ENCODE measurements at regions not wholly inside any gene's neighbourhood (a gene's known extent, or its start where the extent isn't known, plus 50 kb on each side); places are given as distances from the start of the nearest gene placed in this dataset.
A peak's percentile ranks its signal among the peaks of the same experiment; 100 is the strongest.
"Not testable (repeated sequence)": the region's sequence is repeated elsewhere in the genome, so short reads cannot be mapped to it uniquely, and the experiment has no call there.

GRCh38 chr1:196366-196765 lies 255.1 kb downstream of the OR4F29 start:
- H3K4me3 ChIP-seq (replicated peaks; ENCODE audit: low read depth, low read length); H3K36me3 ChIP-seq (ENCODE audit: control insufficient read depth, insufficient read depth, low read length); H3K27me3 ChIP-seq (replicated peaks; ENCODE audit: control insufficient read depth, insufficient read depth, low read length); DNase-seq (ENCODE audit: extremely low read depth, insufficient read length): not testable (repeated sequence)

DNA sequence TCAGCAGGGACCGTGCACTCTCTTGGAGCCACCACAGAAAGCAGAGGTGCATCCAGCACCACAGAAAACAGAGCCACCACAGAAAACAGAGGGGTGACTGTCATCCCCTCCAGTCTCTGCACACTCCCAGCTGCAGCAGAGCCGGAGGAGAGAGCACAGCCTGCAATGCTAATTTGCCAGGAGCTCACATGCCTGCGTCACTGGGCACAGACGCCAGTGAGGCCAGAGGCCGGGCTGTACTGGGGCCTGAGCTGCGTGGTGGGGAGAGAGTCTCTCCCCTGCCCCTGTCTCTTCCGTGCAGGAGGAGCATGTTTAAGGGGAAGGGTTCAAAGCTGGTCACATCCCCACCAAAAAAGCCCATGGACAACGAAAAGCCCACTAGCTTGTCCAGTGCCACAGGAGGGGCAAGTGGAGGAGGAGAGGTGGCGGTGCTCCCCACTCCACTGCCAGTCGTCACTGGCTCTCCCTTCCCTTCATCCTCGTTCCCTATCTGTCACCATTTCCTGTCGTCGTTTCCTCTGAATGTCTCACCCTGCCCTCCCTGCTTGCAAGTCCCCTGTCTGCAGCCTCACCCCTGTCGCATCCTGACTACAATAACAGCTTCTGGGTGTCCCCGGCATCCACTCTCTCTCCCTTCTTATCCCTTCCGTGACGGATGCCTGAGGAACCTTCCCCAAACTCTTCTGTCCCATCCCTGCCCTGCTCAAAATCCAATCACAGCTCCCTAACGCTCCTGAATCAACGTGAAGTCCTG lies 260.0 kb downstream of the OR4F29 start:
- H3K36me3 ChIP-seq (ENCODE audit: control insufficient read depth, insufficient read depth, low read length); H3K27me3 ChIP-seq (replicated peaks; ENCODE audit: control insufficient read depth, insufficient read depth, low read length); H3K4me3 ChIP-seq (replicated peaks; ENCODE audit: low read depth, low read length); DNase-seq (ENCODE audit: extremely low read depth, insufficient read length): not testable (repeated sequence)

GRCh38 chr1:190678-191077 lies 260.8 kb downstream of the OR4F29 start:
- not testable (repeated sequence) for DNase-seq (ENCODE audit: extremely low read depth, insufficient read length); H3K27me3 ChIP-seq (replicated peaks; ENCODE audit: control insufficient read depth, insufficient read depth, low read length); H3K4me3 ChIP-seq (replicated peaks; ENCODE audit: low read depth, low read length)

GRCh38 chr1:189915-190314 lies 261.6 kb downstream of the OR4F29 start:
- H3K27me3 ChIP-seq (replicated peaks; ENCODE audit: control insufficient read depth, insufficient read depth, low read length); DNase-seq (ENCODE audit: extremely low read depth, insufficient read length); H3K4me3 ChIP-seq (replicated peaks; ENCODE audit: low read depth, low read length); H3K36me3 ChIP-seq (ENCODE audit: control insufficient read depth, insufficient read depth, low read length): not testable (repeated sequence)

More at GRCh38 chr1:190678-191077, 260.8 kb downstream of the OR4F29 start:
- H3K36me3 ChIP-seq (ENCODE audit: control insufficient read depth, insufficient read depth, low read length), result not testable (repeated sequence)

GRCh38 chr1:189270-189669 lies 262.2 kb downstream of the OR4F29 start:
- not testable (repeated sequence) for H3K36me3 ChIP-seq (ENCODE audit: control insufficient read depth, insufficient read depth, low read length); H3K27me3 ChIP-seq (replicated peaks; ENCODE audit: control insufficient read depth, insufficient read depth, low read length); DNase-seq (ENCODE audit: extremely low read depth, insufficient read length); H3K4me3 ChIP-seq (replicated peaks; ENCODE audit: low read depth, low read length)

DNA sequence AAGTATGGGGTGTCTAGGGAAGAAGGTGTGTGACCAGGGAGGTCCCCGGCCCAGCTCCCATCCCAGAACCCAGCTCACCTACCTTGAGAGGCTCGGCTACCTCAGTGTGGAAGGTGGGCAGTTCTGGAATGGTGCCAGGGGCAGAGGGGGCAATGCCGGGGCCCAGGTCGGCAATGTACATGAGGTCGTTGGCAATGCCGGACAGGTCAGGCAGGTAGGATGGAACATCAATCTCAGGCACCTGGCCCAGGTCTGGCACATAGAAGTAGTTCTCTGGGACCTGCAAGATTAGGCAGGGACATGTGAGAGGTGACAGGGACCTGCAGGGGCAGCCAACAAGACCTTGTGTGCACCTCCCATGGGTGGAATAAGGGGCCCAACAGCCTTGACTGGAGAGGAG lies 264.2 kb downstream of the OR4F29 start:
- not testable (repeated sequence) for DNase-seq (ENCODE audit: extremely low read depth, insufficient read length); H3K27me3 ChIP-seq (replicated peaks; ENCODE audit: control insufficient read depth, insufficient read depth, low read length); H3K4me3 ChIP-seq (replicated peaks; ENCODE audit: low read depth, low read length); H3K36me3 ChIP-seq (ENCODE audit: control insufficient read depth, insufficient read depth, low read length)

DNA sequence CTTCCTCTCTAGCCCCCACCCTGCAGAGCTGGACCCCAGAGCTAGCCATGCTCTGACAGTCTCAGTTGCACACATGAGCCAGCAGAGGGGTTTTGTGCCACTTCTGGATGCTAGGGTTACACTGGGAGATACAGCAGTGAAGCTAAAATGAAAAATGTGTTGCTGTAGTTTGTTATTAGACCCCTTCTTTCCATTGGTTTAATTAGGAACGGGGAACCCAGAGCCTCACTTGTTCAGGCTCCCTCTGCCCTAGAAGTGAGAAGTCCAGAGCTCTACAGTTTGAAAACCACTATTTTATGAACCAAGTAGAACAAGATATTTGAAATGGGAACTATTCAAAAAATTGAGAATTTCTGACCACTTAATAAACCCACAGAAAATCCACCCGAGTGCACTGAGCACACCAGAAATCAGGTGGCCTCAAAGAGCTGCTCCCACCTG lies 264.8 kb downstream of the OR4F29 start:
- DNase-seq (ENCODE audit: extremely low read depth, insufficient read length); H3K27me3 ChIP-seq (replicated peaks; ENCODE audit: control insufficient read depth, insufficient read depth, low read length); H3K4me3 ChIP-seq (replicated peaks; ENCODE audit: low read depth, low read length); H3K36me3 ChIP-seq (ENCODE audit: control insufficient read depth, insufficient read depth, low read length): not testable (repeated sequence)

- H3K27me3 ChIP-seq (replicated peaks; ENCODE audit: control insufficient read depth, insufficient read depth, low read length); H3K4me3 ChIP-seq (replicated peaks; ENCODE audit: low read depth, low read length); DNase-seq (ENCODE audit: extremely low read depth, insufficient read length); H3K36me3 ChIP-seq (ENCODE audit: control insufficient read depth, insufficient read depth, low read length): not testable (repeated sequence)
Observed at GRCh38 chr1:186223-186622, 265.3 kb downstream of the OR4F29 start.

DNA sequence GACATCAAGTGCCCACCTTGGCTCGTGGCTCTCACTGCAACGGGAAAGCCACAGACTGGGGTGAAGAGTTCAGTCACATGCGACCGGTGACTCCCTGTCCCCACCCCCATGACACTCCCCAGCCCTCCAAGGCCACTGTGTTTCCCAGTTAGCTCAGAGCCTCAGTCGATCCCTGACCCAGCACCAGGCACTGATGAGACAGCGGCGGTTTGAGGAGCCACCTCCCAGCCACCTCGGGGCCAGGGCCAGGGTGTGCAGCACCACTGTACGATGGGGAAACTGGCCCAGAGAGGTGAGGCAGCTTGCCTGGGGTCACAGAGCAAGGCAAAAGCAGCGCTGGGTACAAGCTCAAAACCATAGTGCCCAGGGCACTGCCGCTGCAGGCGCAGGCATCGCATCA lies 266.0 kb downstream of the OR4F29 start:
- H3K36me3 ChIP-seq (ENCODE audit: control insufficient read depth, insufficient read depth, low read length); DNase-seq (ENCODE audit: extremely low read depth, insufficient read length): not testable (repeated sequence)

GRCh38 chr1:184336-184686 lies 267.2 kb downstream of the OR4F29 start:
- not testable (repeated sequence) for H3K27me3 ChIP-seq (replicated peaks; ENCODE audit: control insufficient read depth, insufficient read depth, low read length); H3K36me3 ChIP-seq (ENCODE audit: control insufficient read depth, insufficient read depth, low read length); DNase-seq (ENCODE audit: extremely low read depth, insufficient read length); H3K4me3 ChIP-seq (replicated peaks; ENCODE audit: low read depth, low read length)

More for the DNA sequence above, 266.0 kb downstream of the OR4F29 start:
- H3K4me3 ChIP-seq (replicated peaks; ENCODE audit: low read depth, low read length); H3K27me3 ChIP-seq (replicated peaks; ENCODE audit: control insufficient read depth, insufficient read depth, low read length): not testable (repeated sequence)

DNA sequence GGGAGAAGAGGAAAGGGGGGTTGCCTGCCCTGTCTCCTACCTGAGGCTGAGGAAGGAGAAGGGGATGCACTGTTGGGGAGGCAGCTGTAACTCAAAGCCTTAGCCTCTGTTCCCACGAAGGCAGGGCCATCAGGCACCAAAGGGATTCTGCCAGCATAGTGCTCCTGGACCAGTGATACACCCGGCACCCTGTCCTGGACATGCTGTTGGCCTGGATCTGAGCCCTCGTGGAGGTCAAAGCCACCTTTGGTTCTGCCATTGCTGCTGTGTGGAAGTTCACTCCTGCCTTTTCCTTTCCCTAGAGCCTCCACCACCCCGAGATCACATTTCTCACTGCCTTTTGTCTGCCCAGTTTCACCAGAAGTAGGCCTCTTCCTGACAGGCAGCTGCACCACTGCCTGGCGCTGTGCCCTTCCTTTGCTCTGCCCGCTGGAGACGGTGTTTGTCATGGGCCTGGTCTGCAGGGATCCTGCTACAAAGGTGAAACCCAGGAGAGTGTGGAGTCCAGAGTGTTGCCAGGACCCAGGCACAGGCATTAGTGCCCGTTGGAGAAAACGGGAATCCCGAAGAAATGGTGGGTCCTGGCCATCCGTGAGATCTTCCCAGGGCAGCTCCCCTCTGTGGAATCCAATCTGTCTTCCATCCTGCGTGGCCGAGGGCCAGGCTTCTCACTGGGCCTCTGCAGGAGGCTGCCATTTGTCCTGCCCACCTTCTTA lies 267.7 kb downstream of the OR4F29 start:
- not testable (repeated sequence) for H3K4me3 ChIP-seq (replicated peaks; ENCODE audit: low read depth, low read length); DNase-seq (ENCODE audit: extremely low read depth, insufficient read length); H3K27me3 ChIP-seq (replicated peaks; ENCODE audit: control insufficient read depth, insufficient read depth, low read length); H3K36me3 ChIP-seq (ENCODE audit: control insufficient read depth, insufficient read depth, low read length)

DNA sequence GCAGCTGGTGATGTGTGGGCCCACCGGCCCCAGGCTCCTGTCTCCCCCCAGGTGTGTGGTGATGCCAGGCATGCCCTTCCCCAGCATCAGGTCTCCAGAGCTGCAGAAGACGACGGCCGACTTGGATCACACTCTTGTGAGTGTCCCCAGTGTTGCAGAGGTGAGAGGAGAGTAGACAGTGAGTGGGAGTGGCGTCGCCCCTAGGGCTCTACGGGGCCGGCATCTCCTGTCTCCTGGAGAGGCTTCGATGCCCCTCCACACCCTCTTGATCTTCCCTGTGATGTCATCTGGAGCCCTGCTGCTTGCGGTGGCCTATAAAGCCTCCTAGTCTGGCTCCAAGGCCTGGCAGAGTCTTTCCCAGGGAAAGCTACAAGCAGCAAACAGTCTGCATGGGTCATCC lies 268.4 kb downstream of the OR4F29 start:
- not testable (repeated sequence) for H3K4me3 ChIP-seq (replicated peaks; ENCODE audit: low read depth, low read length); DNase-seq (ENCODE audit: extremely low read depth, insufficient read length); H3K27me3 ChIP-seq (replicated peaks; ENCODE audit: control insufficient read depth, insufficient read depth, low read length); H3K36me3 ChIP-seq (ENCODE audit: control insufficient read depth, insufficient read depth, low read length)

DNA sequence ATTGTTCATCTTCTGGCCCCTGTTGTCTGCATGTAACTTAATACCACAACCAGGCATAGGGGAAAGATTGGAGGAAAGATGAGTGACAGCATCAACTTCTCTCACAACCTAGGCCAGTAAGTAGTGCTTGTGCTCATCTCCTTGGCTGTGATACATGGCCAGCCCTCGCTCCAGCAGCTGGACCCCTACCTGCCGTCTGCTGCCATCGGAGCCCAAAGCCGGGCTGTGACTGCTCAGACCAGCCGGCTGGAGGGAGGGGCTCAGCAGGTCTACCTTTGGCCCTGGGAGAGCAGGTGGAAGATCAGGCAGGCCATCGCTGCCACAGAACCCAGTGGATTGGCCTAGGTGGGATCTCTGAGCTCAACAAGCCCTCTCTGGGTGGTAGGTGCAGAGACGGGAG lies 268.8 kb downstream of the OR4F29 start:
- not testable (repeated sequence) for H3K4me3 ChIP-seq (replicated peaks; ENCODE audit: low read depth, low read length); H3K27me3 ChIP-seq (replicated peaks; ENCODE audit: control insufficient read depth, insufficient read depth, low read length); H3K36me3 ChIP-seq (ENCODE audit: control insufficient read depth, insufficient read depth, low read length); DNase-seq (ENCODE audit: extremely low read depth, insufficient read length)

GRCh38 chr1:181247-182216 lies 269.9 kb downstream of the OR4F29 start:
- not testable (repeated sequence) for H3K36me3 ChIP-seq (ENCODE audit: control insufficient read depth, insufficient read depth, low read length); H3K4me3 ChIP-seq (replicated peaks; ENCODE audit: low read depth, low read length); H3K27me3 ChIP-seq (replicated peaks; ENCODE audit: control insufficient read depth, insufficient read depth, low read length)
- peak; percentile 72 for DNase-seq (ENCODE audit: extremely low read depth, insufficient read length)

All from GM06990 (cell line).